Naive thymus-derived CD4-positive, alpha-beta T cell (primary cell): ENCODE measurements at regions not wholly inside any gene's neighbourhood (a gene's known extent, or its start where the extent isn't known, plus 50 kb on each side); places are given as distances from the start of the nearest gene placed in this dataset.

ENCODE experiments used
- ATAC-seq: fragments of 150-1000 bp; cut with Tn5 transposase; 2 replicates; pipeline ENCODE4 v1.10.0; 2021; ENCODE audit warnings: mild to moderate bottlenecking, moderate library complexity
- CTCF ChIA-PET: fragments of 350-600 bp; sonication (Branson Sonifier 250); formaldehyde crosslinking; loops from one replicate; lab custom pipeline; 2021; ENCODE audit warnings: antibody characterized with exemption; lab: Charles Lee
- POLR2A ChIA-PET: fragments of 350-600 bp; sonication (Branson Sonifier 250); formaldehyde crosslinking; loops from one replicate; lab custom pipeline; 2021; ENCODE audit warnings: antibody characterized with exemption, inconsistent platforms; lab: Charles Lee
- DNase-seq, 9 donors: peaks; one replicate each; pipeline versions ENCODE4 v3.0.0 to v3.0.0-alpha.2; 2020 to 2022; ENCODE audit warnings: mixed read lengths in 1 of 9
- H3K27ac ChIP-seq: one replicate; pipeline ENCODE4 v1.7.0; 2013; ENCODE audit warnings: mild to moderate bottlenecking, low read depth, low read length, moderate library complexity
- H3K27me3 ChIP-seq, 2 donors: one replicate each; pipeline ENCODE4 v1.7.0; 2013; ENCODE audit warnings: low read length in 2 of 2, mild to moderate bottlenecking in 2 of 2, moderate library complexity in 2 of 2; ENCODE audit not compliant: control insufficient read depth in 2 of 2, insufficient read depth in 2 of 2
- H3K36me3 ChIP-seq, 3 experiments: 1 replicate in 2 of 3; 2 replicates in 1 of 3; pipeline ENCODE4 v1.7.0; 2013; ENCODE audit warnings: low read length in 3 of 3, mild to moderate bottlenecking in 3 of 3, moderate library complexity in 1 of 3; ENCODE audit not compliant: insufficient read depth in 3 of 3, control insufficient read depth in 2 of 3
- H3K4me1 ChIP-seq, 2 donors: one replicate each; pipeline ENCODE4 v1.7.0; 2013; ENCODE audit warnings: low read length in 2 of 2, mild to moderate bottlenecking in 2 of 2, moderate library complexity in 1 of 2; ENCODE audit not compliant: control insufficient read depth in 2 of 2, insufficient read depth in 2 of 2
- H3K4me3 ChIP-seq: 2 replicates; pipeline ENCODE4 v1.7.0; 2013; ENCODE audit warnings: mild to moderate bottlenecking, low read length
- H3K9me3 ChIP-seq, 3 experiments: 1 replicate in 2 of 3; 2 replicates in 1 of 3; pipeline ENCODE4 v1.7.0; 2013; ENCODE audit warnings: low read length in 3 of 3; ENCODE audit not compliant: control insufficient read depth in 2 of 3
- H3K27ac Mint-ChIP-seq, 9 donors: one replicate each; pipeline ENCODE4 v1.8.0; 2020 to 2022; ENCODE audit warnings: mixed read lengths in 9 of 9, mild to moderate bottlenecking in 8 of 9, moderate library complexity in 5 of 9, inconsistent platforms in 2 of 9
- H3K27me3 Mint-ChIP-seq, 5 donors: one replicate each; pipeline ENCODE4 v1.8.0; 2021 to 2022; ENCODE audit warnings: mixed read lengths in 5 of 5, mild to moderate bottlenecking in 1 of 5
- H3K36me3 Mint-ChIP-seq, 5 donors: one replicate each; pipeline ENCODE4 v1.8.0; 2020 to 2022; ENCODE audit warnings: mixed read lengths in 5 of 5, mild to moderate bottlenecking in 3 of 5, inconsistent platforms in 1 of 5
- H3K4me1 Mint-ChIP-seq, 7 donors: one replicate each; pipeline ENCODE4 v1.8.0; 2020 to 2022; ENCODE audit warnings: mixed read lengths in 7 of 7, mild to moderate bottlenecking in 3 of 7, inconsistent platforms in 1 of 7
- H3K4me3 Mint-ChIP-seq, 10 donors: one replicate each; pipeline ENCODE4 v1.8.0; 2020 to 2022; ENCODE audit warnings: mild to moderate bottlenecking in 10 of 10, mixed read lengths in 10 of 10, moderate library complexity in 6 of 10, inconsistent platforms in 2 of 10
- H3K9me3 Mint-ChIP-seq, 11 donors: one replicate each; pipeline ENCODE4 v1.8.0; 2020 to 2022; ENCODE audit warnings: mixed read lengths in 11 of 11, mild to moderate bottlenecking in 4 of 11, inconsistent platforms in 1 of 11, moderate library complexity in 1 of 11
- intact Hi-C, 2 donors: fragments of 100-400 bp; cut with micrococcal nuclease; formaldehyde crosslinking; loops; one replicate each; pipeline ENCODE4 v1.15.1; 2023

DNA sequence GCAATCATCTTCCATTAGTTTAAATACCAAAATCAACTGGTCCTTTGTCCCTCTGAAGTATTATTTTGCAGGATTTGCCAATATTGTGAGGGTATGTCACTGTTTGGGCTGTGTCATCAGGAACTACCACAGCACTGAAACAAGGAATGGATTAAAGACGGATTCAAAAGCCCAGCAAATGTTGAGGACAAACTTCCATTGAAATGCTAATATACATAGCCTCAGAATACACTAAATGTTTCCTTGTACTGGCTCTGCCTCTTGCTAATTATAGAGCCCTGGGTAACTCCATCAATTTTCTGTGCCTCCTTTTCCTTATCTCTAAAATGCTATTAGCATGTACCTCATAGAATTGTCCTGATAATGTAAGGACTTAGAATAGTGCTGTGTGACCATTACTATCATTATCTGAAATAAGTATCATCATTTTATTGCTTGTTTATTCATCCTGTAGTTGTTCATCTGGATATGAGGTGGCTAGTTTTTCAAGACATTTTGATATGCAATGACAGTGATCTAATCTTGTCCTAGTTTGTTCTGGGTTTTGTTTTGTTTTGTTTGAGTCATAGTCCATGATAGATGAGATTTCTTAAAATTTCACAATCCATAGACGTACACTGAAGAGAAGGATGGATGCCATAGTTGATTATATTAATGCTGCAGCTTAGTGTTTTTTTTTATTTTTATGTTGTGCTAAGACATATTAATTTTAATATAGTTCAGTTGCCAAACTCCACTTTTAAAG, 333.4 kb upstream of the KCNH7 start:
- Histone ChIP-seq H3K4me1 (no peaks in the 10 kb centered on the region), H3K36me3 (no peaks in the 10 kb centered on the region), H3K27ac (no peak overlapping the region), H3K9me3 (no peaks in the 10 kb centered on the region), H3K4me3 (no peak overlapping the region), H3K27me3 (no peaks in the 10 kb centered on the region)
- no peaks in the 10 kb centered on the region for H3K36me3 Mint-ChIP-seq
- H3K27ac Mint-ChIP-seq: no peak overlapping the region
- H3K27me3 Mint-ChIP-seq: no peaks in the 10 kb centered on the region
- DNase-seq: no peak
- ChIA-PET CTCF (no interaction called here), POLR2A (no interaction called here)
- H3K9me3 Mint-ChIP-seq: no peaks in the 10 kb centered on the region
- no peak overlapping the region for H3K4me3 Mint-ChIP-seq
- intact Hi-C loops: no loop called here
- H3K4me1 Mint-ChIP-seq: no peaks in the 10 kb centered on the region
- ATAC-seq: no peak

- CTCF ChIA-PET: no interaction called here
- no peaks in the 10 kb centered on the region for H3K27me3 ChIP-seq
- H3K36me3 ChIP-seq: no peaks in the 10 kb centered on the region
- Mint-ChIP-seq H3K4me1 (no peaks in the 10 kb centered on the region), H3K27ac (no peak overlapping the region), H3K4me3 (no peak overlapping the region), H3K27me3 (peaks cover 0 to 3% (median 0%) of the 10 kb centered on the region in 5 donors), H3K9me3 (peaks cover 0 to 4% (median 0%) of the 10 kb centered on the region in 11 donors), H3K36me3 (no peaks in the 10 kb centered on the region)
- intact Hi-C loops: no loop called here
- POLR2A ChIA-PET: no interaction called here
- H3K27ac ChIP-seq: no peak overlapping the region
- DNase-seq (no peak), ATAC-seq (no peak)
- H3K4me1 ChIP-seq: no peaks in the 10 kb centered on the region
- no peak overlapping the region for H3K4me3 ChIP-seq
- H3K9me3 ChIP-seq: no peaks in the 10 kb centered on the region
Observed at GRCh38 chr2:163157891-163158496, 319.4 kb upstream of the KCNH7 start.

GRCh38 chr2:163157411-163157810, 318.8 kb upstream of the KCNH7 start:
- Mint-ChIP-seq H3K27me3 (peaks cover 0 to 3% (median 0%) of the 10 kb centered on the region in 5 donors), H3K4me1 (no peaks in the 10 kb centered on the region), H3K36me3 (no peaks in the 10 kb centered on the region), H3K27ac (no peak overlapping the region), H3K4me3 (no peak overlapping the region), H3K9me3 (peaks cover 0 to under 1% (median 0%) of the 10 kb centered on the region in 11 donors)
- no peak overlapping the region for H3K27ac ChIP-seq
- DNase-seq (no peak), ATAC-seq (no peak)
- H3K9me3 ChIP-seq: no peaks in the 10 kb centered on the region
- H3K4me3 ChIP-seq: no peak overlapping the region
- POLR2A ChIA-PET: no interaction called here
- H3K36me3 ChIP-seq: no peaks in the 10 kb centered on the region
- no peaks in the 10 kb centered on the region for H3K27me3 ChIP-seq
- no peaks in the 10 kb centered on the region for H3K4me1 ChIP-seq
- CTCF ChIA-PET: no interaction called here
- intact Hi-C loops: no loop called here

DNA sequence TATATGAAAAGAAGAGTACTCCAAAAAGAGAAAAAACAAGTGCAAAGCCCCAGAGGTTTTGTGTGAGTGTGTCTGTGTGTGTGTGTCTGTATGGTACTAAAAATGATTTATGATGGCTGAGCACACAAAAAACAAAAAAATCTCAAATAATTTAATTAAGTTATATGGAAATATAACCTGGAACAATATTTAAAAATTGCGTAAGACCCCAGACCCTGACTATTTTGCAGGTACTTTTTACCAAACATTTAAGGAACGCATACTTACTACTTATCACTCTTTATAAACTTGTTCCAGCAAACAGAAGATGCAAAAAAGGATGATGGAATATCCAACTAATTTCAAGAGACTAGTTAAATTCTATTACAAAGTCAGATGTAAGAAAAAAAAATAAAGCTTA, 317.4 kb upstream of the KCNH7 start:
- Histone ChIP-seq H3K36me3 (no peaks in the 10 kb centered on the region), H3K4me1 (no peaks in the 10 kb centered on the region), H3K27ac (no peak overlapping the region), H3K4me3 (no peak overlapping the region), H3K9me3 (no peaks in the 10 kb centered on the region), H3K27me3 (no peaks in the 10 kb centered on the region)
- POLR2A ChIA-PET: no interaction called here
- no peaks in the 10 kb centered on the region for H3K36me3 Mint-ChIP-seq
- intact Hi-C loops: no loop called here
- ATAC-seq (no peak), DNase-seq (no peak)
- CTCF ChIA-PET: interaction anchor here (1.5 kb wide), 1 partner anchor 26 kb away, joined by 3 read pairs; no protein-coding TSS in a partner anchor
- peaks cover 0 to 4% (median 0%) of the 10 kb centered on the region in 11 donors for H3K9me3 Mint-ChIP-seq
- no peak overlapping the region for H3K27ac Mint-ChIP-seq
- no peak overlapping the region for H3K4me3 Mint-ChIP-seq
- peaks cover 0 to 3% (median 0%) of the 10 kb centered on the region in 5 donors for H3K27me3 Mint-ChIP-seq
- no peaks in the 10 kb centered on the region for H3K4me1 Mint-ChIP-seq

GRCh38 chr2:163155279-163155883, 316.8 kb upstream of the KCNH7 start:
- H3K27ac Mint-ChIP-seq: no peak overlapping the region
- DNase-seq: no peak
- no peak for ATAC-seq
- CTCF ChIA-PET: interaction anchor here (1.5 kb wide), 1 partner anchor 26 kb away, joined by 3 read pairs; no protein-coding TSS in a partner anchor
- peaks cover 0 to 3% (median 0%) of the 10 kb centered on the region in 5 donors for H3K27me3 Mint-ChIP-seq
- H3K4me1 Mint-ChIP-seq: no peaks in the 10 kb centered on the region
- Histone ChIP-seq H3K36me3 (no peaks in the 10 kb centered on the region), H3K27ac (no peak overlapping the region), H3K27me3 (no peaks in the 10 kb centered on the region), H3K4me3 (no peak overlapping the region), H3K4me1 (no peaks in the 10 kb centered on the region), H3K9me3 (no peaks in the 10 kb centered on the region)
- POLR2A ChIA-PET: no interaction called here
- peaks cover 0 to 4% (median 0%) of the 10 kb centered on the region in 11 donors for H3K9me3 Mint-ChIP-seq
- no peak overlapping the region for H3K4me3 Mint-ChIP-seq
- no peaks in the 10 kb centered on the region for H3K36me3 Mint-ChIP-seq
- intact Hi-C loops: no loop called here

DNA sequence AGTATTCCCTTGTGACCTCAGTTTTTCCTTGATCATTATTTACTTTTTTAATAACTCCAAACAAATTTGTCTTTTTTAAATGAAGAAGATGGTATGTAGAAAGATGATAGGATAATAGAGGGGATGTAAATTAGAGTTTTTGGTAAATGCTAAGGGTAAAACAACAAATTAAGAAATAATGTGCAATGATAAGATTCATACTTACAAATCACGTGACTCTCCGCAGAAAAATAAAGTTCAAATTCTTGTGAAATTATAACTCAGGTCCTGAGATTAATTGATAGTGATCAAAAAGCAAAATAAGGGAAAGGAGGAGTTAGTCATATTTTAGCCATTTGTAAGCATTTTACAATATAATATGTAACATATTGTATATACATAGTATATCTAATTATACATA, 304.1 kb upstream of the KCNH7 start:
- Mint-ChIP-seq H3K9me3 (peaks cover 0 to 11% (median 4%) of the 10 kb centered on the region in 11 donors), H3K4me1 (no peaks in the 10 kb centered on the region), H3K36me3 (no peaks in the 10 kb centered on the region), H3K27me3 (no peaks in the 10 kb centered on the region), H3K4me3 (no peak overlapping the region), H3K27ac (no peak overlapping the region)
- intact Hi-C loops: no loop called here
- POLR2A ChIA-PET: no interaction called here
- H3K27me3 ChIP-seq: no peaks in the 10 kb centered on the region
- H3K27ac ChIP-seq: no peak overlapping the region
- H3K9me3 ChIP-seq: no peaks in the 10 kb centered on the region
- DNase-seq: no peak
- CTCF ChIA-PET: no interaction called here
- no peaks in the 10 kb centered on the region for H3K4me1 ChIP-seq
- ATAC-seq: no peak
- no peak overlapping the region for H3K4me3 ChIP-seq
- H3K36me3 ChIP-seq: no peaks in the 10 kb centered on the region
